HFFc6 (cell line): ENCODE measurements at regions not wholly inside any gene's neighbourhood (a gene's known extent, or its start where the extent isn't known, plus 50 kb on each side); places are given as distances from the start of the nearest gene placed in this dataset.

ENCODE experiments used
- DNase-seq: peaks from one replicate; pipeline ENCODE4 v3.0.0-alpha.2; 2018
- H3K27ac Mint-ChIP-seq: 2 replicates; pipeline ENCODE4 v1.8.0; 2020; ENCODE audit warnings: mild to moderate bottlenecking, mixed read lengths
- H3K27me3 Mint-ChIP-seq: 2 replicates; pipeline ENCODE4 v1.8.0; 2021; ENCODE audit warnings: mild to moderate bottlenecking, moderate library complexity, mixed read lengths; ENCODE audit not compliant: insufficient read depth
- H3K36me3 Mint-ChIP-seq: 2 replicates; pipeline ENCODE4 v1.8.0; 2021; ENCODE audit warnings: low read depth, mixed read lengths
- H3K4me1 Mint-ChIP-seq: 2 replicates; pipeline ENCODE4 v1.8.0; 2020; ENCODE audit warnings: low read depth, mixed read lengths
- H3K4me3 Mint-ChIP-seq: 2 replicates; pipeline ENCODE4 v1.8.0; 2020; ENCODE audit warnings: mild to moderate bottlenecking, moderate library complexity, mixed read lengths
- H3K9me3 Mint-ChIP-seq: 2 replicates; pipeline ENCODE4 v1.8.0; 2020; ENCODE audit warnings: mild to moderate bottlenecking, mixed read lengths
- TF ChIP-seq, protein P1 (sequence below): fragments of 200-600 bp; sonication (generic); IDR thresholded peaks from 2 replicates; pipeline ENCODE4 v1.5.0; 2021; ENCODE audit warnings: antibody characterized with exemption, mild to moderate bottlenecking

GRCh38 chr5:17399931-17400330 lies 98.1 kb upstream of the TAF11L2 start:
- TF ChIP-seq, protein P1, sequence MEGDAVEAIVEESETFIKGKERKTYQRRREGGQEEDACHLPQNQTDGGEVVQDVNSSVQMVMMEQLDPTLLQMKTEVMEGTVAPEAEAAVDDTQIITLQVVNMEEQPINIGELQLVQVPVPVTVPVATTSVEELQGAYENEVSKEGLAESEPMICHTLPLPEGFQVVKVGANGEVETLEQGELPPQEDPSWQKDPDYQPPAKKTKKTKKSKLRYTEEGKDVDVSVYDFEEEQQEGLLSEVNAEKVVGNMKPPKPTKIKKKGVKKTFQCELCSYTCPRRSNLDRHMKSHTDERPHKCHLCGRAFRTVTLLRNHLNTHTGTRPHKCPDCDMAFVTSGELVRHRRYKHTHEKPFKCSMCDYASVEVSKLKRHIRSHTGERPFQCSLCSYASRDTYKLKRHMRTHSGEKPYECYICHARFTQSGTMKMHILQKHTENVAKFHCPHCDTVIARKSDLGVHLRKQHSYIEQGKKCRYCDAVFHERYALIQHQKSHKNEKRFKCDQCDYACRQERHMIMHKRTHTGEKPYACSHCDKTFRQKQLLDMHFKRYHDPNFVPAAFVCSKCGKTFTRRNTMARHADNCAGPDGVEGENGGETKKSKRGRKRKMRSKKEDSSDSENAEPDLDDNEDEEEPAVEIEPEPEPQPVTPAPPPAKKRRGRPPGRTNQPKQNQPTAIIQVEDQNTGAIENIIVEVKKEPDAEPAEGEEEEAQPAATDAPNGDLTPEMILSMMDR, result no peak
- Mint-ChIP-seq H3K27ac (no peak overlapping the region), H3K4me3 (no peak overlapping the region), H3K27me3 (peaks cover 17% of the 10 kb centered on the region), H3K4me1 (peaks cover 29% of the 10 kb centered on the region), H3K9me3 (no peaks in the 10 kb centered on the region), H3K36me3 (peaks cover 7% of the 10 kb centered on the region)
- no peak for DNase-seq

DNA sequence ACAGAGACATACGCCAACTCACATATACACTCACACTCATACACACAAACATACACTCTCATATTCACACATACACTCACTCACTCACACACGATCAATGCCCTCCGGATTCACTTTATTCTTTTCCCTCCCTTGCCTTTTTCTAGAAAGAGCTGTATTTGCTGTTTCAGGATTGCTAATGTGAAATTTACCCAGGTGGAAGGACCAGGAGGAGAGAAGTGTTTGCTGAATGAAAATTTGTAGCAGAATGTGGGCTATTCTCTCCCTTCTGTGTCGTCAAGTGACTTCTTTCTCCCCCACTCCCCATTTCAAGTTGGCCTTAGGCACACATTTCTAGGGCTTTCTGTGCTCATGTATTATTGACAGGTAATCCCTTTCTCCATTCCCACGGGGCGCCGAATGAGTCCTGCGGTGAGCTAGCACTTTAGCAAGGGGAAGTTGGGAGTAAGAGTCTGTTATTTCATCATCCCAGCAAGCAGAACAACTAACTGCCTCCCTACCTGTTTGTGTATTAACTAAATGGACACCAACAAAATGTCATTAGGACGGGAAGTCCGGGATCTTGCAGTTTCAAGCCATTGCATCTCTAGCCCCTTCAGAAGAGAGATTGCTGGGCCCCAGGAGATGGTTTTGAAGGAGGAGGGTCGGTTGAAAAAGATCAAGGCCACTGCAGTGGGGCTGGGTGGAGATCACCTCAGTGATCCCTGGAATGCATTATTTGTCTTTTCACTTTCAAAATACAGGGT lies 97.1 kb upstream of the TAF11L2 start:
- Mint-ChIP-seq H3K4me1 (peaks cover 29% of the 10 kb centered on the region), H3K27ac (no peak overlapping the region), H3K9me3 (no peaks in the 10 kb centered on the region), H3K36me3 (peaks cover 7% of the 10 kb centered on the region), H3K27me3 (peaks cover 17% of the 10 kb centered on the region), H3K4me3 (no peak overlapping the region)
- TF ChIP-seq, protein P1, result no peak
- DNase-seq, result no peak

DNA sequence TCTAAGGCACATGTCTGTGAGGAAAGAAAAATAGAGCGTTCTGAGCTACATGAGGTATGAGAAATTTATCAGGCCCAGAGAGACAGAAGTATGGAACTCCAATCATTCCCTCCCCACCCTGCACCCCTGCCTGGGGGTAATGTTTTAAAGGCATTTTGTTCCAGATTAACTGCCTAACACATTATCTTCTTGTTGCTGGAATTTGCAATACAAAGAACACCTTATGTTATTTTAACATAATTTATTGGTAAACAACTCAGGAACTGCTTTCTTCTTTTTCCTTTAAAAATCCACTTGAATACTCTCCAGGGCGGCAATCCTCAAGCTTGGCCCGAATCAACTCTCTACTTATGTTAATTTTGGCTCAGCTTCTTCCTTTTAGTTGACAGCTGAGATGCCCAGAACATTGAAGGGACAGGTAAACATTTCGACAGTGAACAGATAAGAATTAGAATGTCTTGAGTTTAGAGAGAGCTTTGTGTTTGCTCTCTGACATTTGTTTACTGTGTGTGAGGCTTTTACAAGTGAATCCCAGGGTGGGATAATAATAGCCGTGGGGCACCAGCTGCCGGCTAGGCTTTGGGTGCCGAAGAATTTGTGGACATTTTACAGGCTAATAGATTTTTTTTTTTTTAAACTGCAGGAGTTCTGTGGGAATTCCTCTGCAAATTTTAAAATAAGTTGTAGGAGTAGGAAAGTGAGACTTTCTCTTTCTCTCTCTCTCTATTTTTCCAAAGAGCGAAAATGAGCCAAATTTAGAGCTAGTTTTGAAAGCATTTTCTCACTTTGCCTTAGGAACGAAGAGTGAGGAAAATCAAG lies 96.4 kb upstream of the TAF11L2 start:
- peaks cover 27% of the 10 kb centered on the region for H3K4me1 Mint-ChIP-seq
- TF ChIP-seq, protein P1, result no peak
- H3K27me3 Mint-ChIP-seq, result peaks cover 17% of the 10 kb centered on the region

GRCh38 chr5:17402289-17403121 lies 95.5 kb upstream of the TAF11L2 start:
- Mint-ChIP-seq H3K4me3 (no peak overlapping the region), H3K27ac (no peak overlapping the region), H3K36me3 (no peaks in the 10 kb centered on the region), H3K4me1 (peaks cover 26% of the 10 kb centered on the region), H3K9me3 (no peaks in the 10 kb centered on the region), H3K27me3 (peaks cover 17% of the 10 kb centered on the region)
- TF ChIP-seq, protein P1, result no peak
- DNase-seq, result no peak

More for the DNA sequence above, 96.4 kb upstream of the TAF11L2 start:
- Mint-ChIP-seq H3K4me3 (no peak overlapping the region), H3K36me3 (peaks cover 3% of the 10 kb centered on the region), H3K27ac (no peak overlapping the region), H3K9me3 (no peaks in the 10 kb centered on the region)
- no peak for DNase-seq

- Mint-ChIP-seq H3K4me3 (no peak overlapping the region), H3K27me3 (peaks cover 17% of the 10 kb centered on the region), H3K4me1 (peaks cover 12% of the 10 kb centered on the region), H3K36me3 (no peaks in the 10 kb centered on the region), H3K9me3 (no peaks in the 10 kb centered on the region), H3K27ac (no peak overlapping the region)
- TF ChIP-seq, protein P1, result no peak
- DNase-seq, result no peak
Observed at GRCh38 chr5:17403695-17404490, 94.1 kb upstream of the TAF11L2 start.
